SK-MEL-5 (cell line): ENCODE measurements at regions not wholly inside any gene's neighbourhood (a gene's known extent, or its start where the extent isn't known, plus 50 kb on each side); places are given as distances from the start of the nearest gene placed in this dataset.

Source experiments
- DNase-seq: peaks from one replicate; pipeline ENCODE4 v3.0.0-alpha.2; 2016; ENCODE audit warnings: low read depth, low spot score
- in situ Hi-C: cut with HindIII; loops from 2 replicates; pipeline ENCODE4 v1.10.0; 2016; ENCODE audit warnings: low sequenced_read_pairs, high pct_unique_total_duplicates, low pct_unique_long_range_greater_than_20kb

- in situ Hi-C loops: no loop called here
- DNase-seq: no peak
Measured at GRCh38 chr20:7178004-7178403, 410.5 kb downstream of the BMP2 start.

GRCh38 chr20:7180256-7181045 lies 413.0 kb downstream of the BMP2 start:
- DNase-seq: no peak

GRCh38 chr20:7189231-7189630 lies 421.7 kb downstream of the BMP2 start:
- no peak for DNase-seq
- in situ Hi-C loops: no loop called here

More at GRCh38 chr20:7180256-7181045, 413.0 kb downstream of the BMP2 start:
- in situ Hi-C loops: no loop called here

GRCh38 chr20:7193681-7194080 lies 426.2 kb downstream of the BMP2 start:
- no peak for DNase-seq
- in situ Hi-C loops: no loop called here

GRCh38 chr20:7195704-7196103 lies 428.2 kb downstream of the BMP2 start:
- DNase-seq: peak; percentile 13
- in situ Hi-C loops: no loop called here

- DNase-seq: no peak
- in situ Hi-C loops: no loop called here
Measured at GRCh38 chr20:7196481-7196880, 429.0 kb downstream of the BMP2 start.

GRCh38 chr20:7199861-7200260 lies 432.4 kb downstream of the BMP2 start:
- no peak for DNase-seq
- in situ Hi-C loops: no loop called here

GRCh38 chr20:7207186-7207798 lies 439.8 kb downstream of the BMP2 start:
- in situ Hi-C loops: no loop called here
- peak; percentile 34 for DNase-seq

GRCh38 chr20:7210910-7211309 lies 443.4 kb downstream of the BMP2 start:
- DNase-seq: no peak
- in situ Hi-C loops: no loop called here

- no peak for DNase-seq
- in situ Hi-C loops: no loop called here
Measured at GRCh38 chr20:7214081-7214740, 446.7 kb downstream of the BMP2 start.

- in situ Hi-C loops: no loop called here
Measured at GRCh38 chr20:7217606-7218005, 450.1 kb downstream of the BMP2 start.

GRCh38 chr20:7220755-7221154 lies 453.3 kb downstream of the BMP2 start:
- in situ Hi-C loops: no loop called here
- DNase-seq: no peak

More at GRCh38 chr20:7217606-7218005, 450.1 kb downstream of the BMP2 start:
- no peak for DNase-seq

GRCh38 chr20:7226156-7226555 lies 458.7 kb downstream of the BMP2 start:
- DNase-seq: no peak
- in situ Hi-C loops: no loop called here

- in situ Hi-C loops: no loop called here
Measured at GRCh38 chr20:7231303-7231702, 463.8 kb downstream of the BMP2 start.

GRCh38 chr20:7232796-7233195 lies 465.3 kb downstream of the BMP2 start:
- no peak for DNase-seq
- in situ Hi-C loops: no loop called here

More at GRCh38 chr20:7231303-7231702, 463.8 kb downstream of the BMP2 start:
- no peak for DNase-seq

- DNase-seq: no peak
- in situ Hi-C loops: no loop called here
Measured at GRCh38 chr20:7237251-7237650, 469.8 kb downstream of the BMP2 start.

GRCh38 chr20:7240490-7240889 lies 473.0 kb downstream of the BMP2 start:
- in situ Hi-C loops: no loop called here

GRCh38 chr20:7248281-7249201 lies 481.1 kb downstream of the BMP2 start:
- no peak for DNase-seq
- in situ Hi-C loops: no loop called here

More at GRCh38 chr20:7240490-7240889, 473.0 kb downstream of the BMP2 start:
- no peak for DNase-seq
